GM21526 (cell line): ENCODE measurements at regions not wholly inside any gene's neighbourhood (a gene's known extent, or its start where the extent isn't known, plus 50 kb on each side); places are given as distances from the start of the nearest gene placed in this dataset.
"Not testable (repeated sequence)": the region's sequence is repeated elsewhere in the genome, so short reads cannot be mapped to it uniquely, and the experiment has no call there.

Experiments used
- ATAC-seq: cut with Tn5 transposase; IDR thresholded peaks from one replicate; pipeline ENCODE4 v1.9.1; 2021; ENCODE audit warnings: moderate library complexity; ENCODE audit not compliant: unreplicated experiment, low FRiP score

GRCh38 chr19:27993619-27994570, 1219.1 kb downstream of the UQCRFS1 start:
- ATAC-seq: no peak

DNA sequence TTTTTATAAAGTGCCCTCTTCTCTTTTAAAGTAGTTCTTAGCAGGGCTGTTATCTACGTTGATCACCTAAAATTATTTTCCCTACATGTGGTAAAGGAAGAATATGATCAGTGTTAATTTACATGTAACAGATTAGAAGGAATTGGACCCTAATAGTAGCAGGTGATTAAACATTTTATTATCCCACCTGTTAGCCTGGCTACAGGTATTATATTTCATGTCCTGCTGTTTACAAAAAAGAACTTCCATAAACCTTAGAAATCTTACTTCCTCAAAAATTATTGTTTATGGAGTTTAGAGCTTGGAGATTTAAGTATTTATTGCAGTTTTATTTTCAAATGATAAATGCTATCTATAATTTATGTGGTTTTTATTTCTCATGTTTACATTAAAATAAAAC, 1226.7 kb downstream of the UQCRFS1 start:
- ATAC-seq: no peak

- ATAC-seq: no peak
Observed at GRCh38 chr19:27975419-27976005, 1237.4 kb downstream of the UQCRFS1 start.

DNA sequence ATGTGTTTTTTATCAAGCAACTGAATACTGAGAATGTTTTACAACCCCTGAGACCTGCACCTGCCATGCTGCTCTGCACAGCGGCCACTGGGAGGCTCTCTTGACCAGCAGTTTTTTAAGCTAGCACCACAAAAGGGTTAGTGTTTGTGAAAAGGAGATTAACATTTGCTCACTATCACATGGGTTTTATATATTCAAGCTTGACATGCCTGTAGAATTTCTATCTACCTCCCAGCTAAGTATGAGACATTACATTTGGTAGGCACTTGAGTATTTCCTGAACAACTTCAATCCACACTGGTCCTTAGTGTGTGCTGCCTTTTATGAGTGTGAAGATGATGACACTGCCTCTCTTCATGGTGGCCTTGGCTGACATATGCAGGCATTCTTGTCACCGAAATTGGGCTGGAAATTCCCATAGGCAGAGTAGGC, 1238.9 kb downstream of the UQCRFS1 start:
- ATAC-seq: no peak

DNA sequence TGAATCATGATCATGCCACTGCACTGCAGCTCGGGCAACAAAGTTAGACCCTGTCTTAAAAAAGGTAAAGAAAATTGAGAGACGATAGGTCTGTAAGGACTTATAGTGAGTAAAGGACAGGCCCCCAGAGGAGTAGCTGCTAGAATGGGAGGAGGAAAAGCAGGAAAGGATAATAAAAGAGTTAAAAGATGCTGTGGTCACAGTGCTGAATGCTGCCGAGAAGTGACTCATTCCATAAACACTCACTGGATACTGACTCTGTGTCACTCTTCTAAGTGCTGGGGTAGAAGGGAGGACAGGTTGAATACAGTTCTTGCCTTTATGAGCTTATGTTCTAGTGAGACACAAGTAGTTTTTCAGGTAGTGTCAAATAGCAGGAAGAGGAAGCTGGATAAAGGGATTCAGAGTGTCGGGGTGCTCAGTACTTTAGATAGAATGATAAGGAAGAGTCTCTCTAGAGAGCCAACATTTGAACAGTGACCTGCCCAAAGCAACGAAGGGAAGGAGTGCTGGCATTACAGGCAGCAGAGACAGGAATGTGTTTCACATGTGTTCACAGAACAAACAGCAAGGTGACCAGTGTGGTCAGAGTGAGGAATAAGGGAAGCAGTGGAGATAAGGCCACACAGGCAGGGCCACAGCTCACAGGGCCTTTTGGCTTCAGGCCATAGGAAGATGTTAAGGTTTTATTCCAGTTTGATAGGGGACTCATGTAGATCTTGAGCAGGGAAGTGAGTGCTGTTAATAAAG, 1240.5 kb downstream of the UQCRFS1 start:
- no peak for ATAC-seq

- no peak for ATAC-seq
Observed at GRCh38 chr19:27971869-27972268, 1241.1 kb downstream of the UQCRFS1 start.

- ATAC-seq: no peak
Observed at GRCh38 chr19:27971071-27971470, 1241.9 kb downstream of the UQCRFS1 start.

DNA sequence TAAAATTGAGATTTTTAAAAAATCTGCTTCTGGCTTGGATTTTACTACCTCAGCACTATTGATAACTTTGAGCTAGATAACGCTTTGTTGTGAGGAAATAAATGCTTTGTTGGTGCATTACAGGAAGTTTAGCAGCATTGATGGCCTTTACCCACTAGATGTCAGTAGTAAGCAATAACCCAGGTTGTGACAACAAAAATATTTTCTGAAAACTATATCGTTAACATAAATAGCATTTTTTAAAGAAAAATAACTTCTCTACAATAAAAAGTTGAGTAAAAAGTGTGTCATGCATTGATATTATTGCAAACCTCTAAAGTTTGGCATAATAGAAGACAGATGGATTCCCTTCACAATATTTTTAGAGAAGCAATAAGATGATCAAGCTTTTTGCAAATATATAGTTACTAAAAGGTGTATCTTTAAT, 1246.5 kb downstream of the UQCRFS1 start:
- ATAC-seq: no peak

DNA sequence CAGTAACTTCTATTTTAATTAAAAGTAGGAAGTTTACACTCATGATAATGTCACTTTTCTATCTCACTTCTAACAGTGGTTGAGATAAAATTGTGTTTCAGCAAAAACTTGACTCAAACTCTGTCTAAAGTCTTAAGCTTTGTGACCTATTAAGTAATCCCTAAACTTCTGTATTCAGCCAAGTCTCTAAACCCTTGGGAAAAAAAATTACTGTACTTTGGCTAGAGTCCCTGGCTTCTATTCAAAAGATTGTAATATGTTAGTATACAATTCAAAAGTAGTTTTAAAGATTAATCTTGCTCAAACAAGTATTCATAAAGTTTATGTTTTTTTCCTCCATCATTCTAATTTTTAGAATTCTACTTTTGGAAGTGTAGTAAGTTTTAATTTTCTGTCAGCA, 1248.8 kb downstream of the UQCRFS1 start:
- no peak for ATAC-seq

GRCh38 chr19:27962264-27962663, 1250.7 kb downstream of the UQCRFS1 start:
- no peak for ATAC-seq

- ATAC-seq: no peak
Observed at GRCh38 chr19:27955485-27956480, 1257.2 kb downstream of the UQCRFS1 start.

DNA sequence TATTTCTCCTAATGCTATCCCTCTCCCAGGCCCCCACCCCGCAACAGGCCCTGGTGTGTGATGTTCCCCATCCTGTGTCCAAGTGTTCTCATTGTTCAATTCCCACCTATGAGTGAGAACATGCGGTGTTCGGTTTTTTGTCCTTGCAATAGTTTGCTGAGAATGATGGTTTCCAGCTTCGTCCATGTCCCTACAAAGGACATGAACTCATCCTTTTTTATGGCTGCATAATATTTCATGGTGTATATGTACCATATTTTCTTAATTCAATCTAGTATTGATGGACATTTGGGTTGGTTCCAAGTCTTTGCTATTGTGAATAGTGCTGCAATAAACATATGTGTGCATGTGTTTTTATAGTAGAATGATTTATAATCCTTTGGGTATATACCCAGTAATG, 1270.3 kb downstream of the UQCRFS1 start:
- not testable (repeated sequence) for ATAC-seq

- no peak for ATAC-seq
Observed at GRCh38 chr19:27936139-27936538, 1276.8 kb downstream of the UQCRFS1 start.

DNA sequence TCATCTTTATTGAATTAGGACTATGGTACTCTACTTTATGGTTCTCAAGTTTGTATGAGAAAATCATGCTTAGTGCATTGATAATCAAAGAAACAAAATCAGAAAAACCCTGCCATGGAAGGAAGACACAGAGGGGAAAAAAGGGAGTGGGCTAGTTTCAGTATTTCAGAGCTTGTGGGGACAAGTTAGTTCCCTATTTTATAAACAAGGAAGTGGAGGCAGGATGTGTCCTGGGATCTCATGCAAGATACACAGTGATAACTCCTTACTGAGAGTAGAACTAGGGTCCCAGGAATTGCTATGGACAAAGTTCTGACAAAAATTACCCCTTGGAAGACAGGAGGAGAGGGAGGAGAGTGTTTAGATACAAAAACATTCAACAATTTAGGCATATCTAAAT, 1277.3 kb downstream of the UQCRFS1 start:
- ATAC-seq: no peak

- no peak for ATAC-seq
Observed at GRCh38 chr19:27929399-27929798, 1283.6 kb downstream of the UQCRFS1 start.

DNA sequence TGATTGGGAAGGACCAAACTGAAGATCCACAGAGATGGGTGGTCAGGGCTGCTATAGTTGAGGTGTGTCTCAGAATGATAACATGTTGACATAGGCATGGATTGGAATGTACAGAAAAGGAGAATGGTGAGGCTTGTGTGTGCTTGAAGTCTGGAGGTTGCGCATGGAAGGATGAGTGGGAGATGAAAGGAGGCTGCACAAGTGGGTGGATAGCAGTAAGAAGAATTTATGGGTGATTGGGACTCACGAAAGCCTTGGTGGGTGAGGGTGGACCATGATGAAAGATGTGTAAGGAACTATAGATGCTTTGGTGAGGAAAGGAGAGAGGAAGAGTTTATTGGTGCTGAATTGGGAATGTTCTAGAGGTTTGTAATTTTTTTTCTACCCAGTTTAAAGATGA, 1287.7 kb downstream of the UQCRFS1 start:
- no peak for ATAC-seq

DNA sequence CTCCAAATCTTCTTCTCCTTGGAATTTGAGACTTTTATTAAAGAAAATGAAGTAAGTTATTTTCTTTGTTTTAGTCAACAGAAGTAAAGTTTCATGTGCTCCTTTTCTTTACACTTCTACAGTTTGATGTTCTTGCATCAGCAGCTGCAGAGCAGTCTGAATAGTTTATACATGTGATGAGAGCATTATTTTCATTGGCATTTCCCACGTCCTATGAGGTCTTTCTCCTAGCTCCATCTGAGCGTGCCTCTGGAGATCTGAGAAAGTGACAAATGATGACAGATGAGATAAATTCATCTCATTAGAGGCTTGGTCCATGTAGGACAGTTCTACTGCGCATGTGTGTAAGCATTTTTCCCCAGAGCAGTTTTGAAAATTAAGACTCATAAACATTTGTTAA, 1290.0 kb downstream of the UQCRFS1 start:
- ATAC-seq: no peak

- no peak for ATAC-seq
Observed at GRCh38 chr19:27920774-27921173, 1292.2 kb downstream of the UQCRFS1 start.

GRCh38 chr19:27918818-27919217, 1294.1 kb downstream of the UQCRFS1 start:
- no peak for ATAC-seq
